AG09319 (cell line): ENCODE measurements at regions not wholly inside any gene's neighbourhood (a gene's known extent, or its start where the extent isn't known, plus 50 kb on each side); places are given as distances from the start of the nearest gene placed in this dataset.
"Not testable (repeated sequence)": the region's sequence is repeated elsewhere in the genome, so short reads cannot be mapped to it uniquely, and the experiment has no call there.

Experiments
- DNase-seq: peaks from one replicate; pipeline ENCODE4 v3.0.0-alpha.2; 2010; ENCODE audit warnings: low read depth; ENCODE audit errors: extremely low read depth
- CTCF ChIP-seq: IDR thresholded peaks from 2 replicates; pipeline ENCODE4 v1.5.1; 2011; ENCODE audit warnings: low read depth, mild to moderate bottlenecking, inconsistent platforms, low read length, moderate library complexity

- no peak for TF ChIP-seq CTCF
- DNase-seq: no peak
Measured at GRCh38 chr6:6943421-6943820, 164.3 kb upstream of the RREB1 start.

- no peak for TF ChIP-seq CTCF
- no peak for DNase-seq
Measured at GRCh38 chr6:6946206-6947155, 161.3 kb upstream of the RREB1 start.

- DNase-seq: no peak
- no peak for TF ChIP-seq CTCF
Measured at GRCh38 chr6:6950373-6951145, 157.2 kb upstream of the RREB1 start.

- DNase-seq: no peak
- TF ChIP-seq CTCF: no peak
Measured at GRCh38 chr6:6951355-6951754, 156.4 kb upstream of the RREB1 start.

- DNase-seq: no peak
- no peak for TF ChIP-seq CTCF
Measured at GRCh38 chr6:6952484-6952883, 155.3 kb upstream of the RREB1 start.

GRCh38 chr6:6952927-6953326 is 154.8 kb upstream of the RREB1 start:
- not testable (repeated sequence) for DNase-seq

- TF ChIP-seq CTCF: no peak
- no peak for DNase-seq
Measured at GRCh38 chr6:6960571-6961251, 147.1 kb upstream of the RREB1 start.
